Thyroid gland (tissue), 4 donors: ENCODE measurements at regions not wholly inside any gene's neighbourhood (a gene's known extent, or its start where the extent isn't known, plus 50 kb on each side); places are given as distances from the start of the nearest gene placed in this dataset.

Experiments
- POLR2A ChIP-seq, 2 donors: fragments of 450-650 bp; IDR thresholded peaks; one replicate each; pipeline ENCODE4 v1.6.1; 2017; ENCODE audit warnings: antibody characterized with exemption in 2 of 2, mild to moderate bottlenecking in 2 of 2, moderate library complexity in 1 of 2
- TF ChIP-seq, protein P1 (sequence below), 6 experiments: fragments of 200-600 bp in 3 of 6; fragments of 450-650 bp in 3 of 6; sonication (generic) in 3 of 6; IDR thresholded peaks; one replicate each; pipeline ENCODE4 v1.5.1; 2016 to 2019; ENCODE audit warnings: antibody characterized with exemption in 6 of 6, mild to moderate bottlenecking in 2 of 6, inconsistent platforms in 1 of 6, moderate library complexity in 1 of 6

DNA sequence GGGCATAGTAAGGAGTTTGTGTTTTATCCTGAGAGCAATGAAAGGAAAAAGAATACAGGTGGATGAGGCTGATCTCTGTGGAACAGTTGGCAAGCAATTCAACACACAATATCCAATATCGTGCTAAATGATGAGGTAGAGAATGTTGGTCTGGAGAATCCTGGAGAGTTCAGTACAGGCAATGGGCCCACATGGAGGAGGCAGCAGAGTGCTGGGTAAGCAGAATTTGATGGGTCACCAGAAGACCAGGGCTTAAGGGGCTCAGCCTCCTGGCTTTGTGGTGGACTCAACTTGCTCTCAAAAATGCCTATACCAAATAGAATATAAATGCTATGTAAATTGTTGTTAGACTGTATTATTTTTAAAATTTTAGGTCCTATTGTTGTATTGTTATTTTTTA lies 271.5 kb upstream of the JARID2 start:
- TF ChIP-seq, protein P1, sequence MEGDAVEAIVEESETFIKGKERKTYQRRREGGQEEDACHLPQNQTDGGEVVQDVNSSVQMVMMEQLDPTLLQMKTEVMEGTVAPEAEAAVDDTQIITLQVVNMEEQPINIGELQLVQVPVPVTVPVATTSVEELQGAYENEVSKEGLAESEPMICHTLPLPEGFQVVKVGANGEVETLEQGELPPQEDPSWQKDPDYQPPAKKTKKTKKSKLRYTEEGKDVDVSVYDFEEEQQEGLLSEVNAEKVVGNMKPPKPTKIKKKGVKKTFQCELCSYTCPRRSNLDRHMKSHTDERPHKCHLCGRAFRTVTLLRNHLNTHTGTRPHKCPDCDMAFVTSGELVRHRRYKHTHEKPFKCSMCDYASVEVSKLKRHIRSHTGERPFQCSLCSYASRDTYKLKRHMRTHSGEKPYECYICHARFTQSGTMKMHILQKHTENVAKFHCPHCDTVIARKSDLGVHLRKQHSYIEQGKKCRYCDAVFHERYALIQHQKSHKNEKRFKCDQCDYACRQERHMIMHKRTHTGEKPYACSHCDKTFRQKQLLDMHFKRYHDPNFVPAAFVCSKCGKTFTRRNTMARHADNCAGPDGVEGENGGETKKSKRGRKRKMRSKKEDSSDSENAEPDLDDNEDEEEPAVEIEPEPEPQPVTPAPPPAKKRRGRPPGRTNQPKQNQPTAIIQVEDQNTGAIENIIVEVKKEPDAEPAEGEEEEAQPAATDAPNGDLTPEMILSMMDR (IDR thresholded peaks at IDR 0.05), result no peak
- TF ChIP-seq POLR2A (IDR thresholded peaks at IDR 0.05), result no peak
